SJCRH30 (cell line): ENCODE measurements at regions not wholly inside any gene's neighbourhood (a gene's known extent, or its start where the extent isn't known, plus 50 kb on each side); places are given as distances from the start of the nearest gene placed in this dataset.
A peak's percentile ranks its signal among the peaks of the same experiment; 100 is the strongest.

Source experiments
- DNase-seq, 2 experiments: peaks; one replicate each; pipeline ENCODE4 v3.0.0-alpha.2; 2015 to 2020
- H3K27ac ChIP-seq: fragments of 250-450 bp; sonication (Bioruptor Pico); 2 replicates; pipeline ENCODE4 v1.5.1; 2020; ENCODE audit warnings: mild to moderate bottlenecking, moderate library complexity
- H3K27me3 ChIP-seq: fragments of 250-450 bp; sonication (Bioruptor Pico); 2 replicates; pipeline ENCODE4 v1.5.1; 2020; ENCODE audit warnings: mild to moderate bottlenecking, moderate library complexity
- H3K36me3 ChIP-seq: fragments of 250-450 bp; sonication (Bioruptor Pico); 2 replicates; pipeline ENCODE4 v1.5.1; 2020; ENCODE audit warnings: mild to moderate bottlenecking, moderate library complexity
- H3K4me1 ChIP-seq: fragments of 250-450 bp; sonication (Bioruptor Pico); 2 replicates; pipeline ENCODE4 v1.5.1; 2020; ENCODE audit warnings: mild to moderate bottlenecking, moderate library complexity
- H3K4me3 ChIP-seq: fragments of 250-450 bp; sonication (Bioruptor Pico); 2 replicates; pipeline ENCODE4 v1.5.1; 2020; ENCODE audit warnings: mild to moderate bottlenecking, moderate library complexity
- H3K9me3 ChIP-seq: fragments of 250-450 bp; sonication (Bioruptor Pico); replicated peaks from 2 replicates; pipeline ENCODE4 v1.5.1; 2020; ENCODE audit warnings: mild to moderate bottlenecking, moderate library complexity

DNA sequence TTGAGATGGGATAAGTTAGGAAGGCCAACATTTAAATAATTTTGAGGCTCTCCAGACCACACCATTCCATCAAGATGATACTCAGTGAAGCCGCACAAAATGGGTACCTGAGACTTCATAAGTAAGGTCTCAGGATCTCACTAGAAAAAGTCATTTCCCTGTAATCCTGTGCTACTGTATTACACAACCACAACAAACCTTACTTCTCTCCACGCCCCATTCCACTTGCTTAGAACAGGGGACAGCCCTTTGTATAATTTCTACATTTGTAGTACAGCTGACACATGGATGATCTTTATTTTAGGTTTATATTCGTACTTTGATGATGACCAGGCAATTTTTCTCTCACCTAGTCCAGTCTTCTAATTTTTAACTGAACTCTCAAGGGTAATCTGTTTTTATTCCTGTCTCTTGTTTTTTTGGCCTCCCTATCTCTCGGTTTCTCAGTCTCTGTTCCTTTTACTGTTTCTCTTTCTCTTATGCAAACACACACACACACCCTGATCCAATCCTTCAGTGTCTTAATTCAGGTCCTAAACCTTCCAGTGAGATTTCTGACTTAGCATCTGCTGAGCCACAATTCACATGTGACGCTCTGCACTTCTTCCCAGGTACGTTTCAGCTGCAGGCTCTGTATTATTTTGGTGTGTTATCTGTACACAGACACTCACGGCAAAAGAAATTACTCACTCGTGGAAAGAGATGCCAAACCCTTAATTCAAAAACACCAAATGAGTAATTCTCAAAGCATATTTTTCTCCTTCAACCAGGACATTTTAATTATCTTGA lies 223.2 kb upstream of the THBS1 start:
- Histone ChIP-seq H3K36me3 (no peaks in the 10 kb centered on the region), H3K4me3 (no peak overlapping the region), H3K27me3 (no peaks in the 10 kb centered on the region), H3K27ac (no peak overlapping the region), H3K9me3 (no peaks in the 10 kb centered on the region), H3K4me1 (peaks cover 13% of the 10 kb centered on the region)
- no peak for DNase-seq

DNA sequence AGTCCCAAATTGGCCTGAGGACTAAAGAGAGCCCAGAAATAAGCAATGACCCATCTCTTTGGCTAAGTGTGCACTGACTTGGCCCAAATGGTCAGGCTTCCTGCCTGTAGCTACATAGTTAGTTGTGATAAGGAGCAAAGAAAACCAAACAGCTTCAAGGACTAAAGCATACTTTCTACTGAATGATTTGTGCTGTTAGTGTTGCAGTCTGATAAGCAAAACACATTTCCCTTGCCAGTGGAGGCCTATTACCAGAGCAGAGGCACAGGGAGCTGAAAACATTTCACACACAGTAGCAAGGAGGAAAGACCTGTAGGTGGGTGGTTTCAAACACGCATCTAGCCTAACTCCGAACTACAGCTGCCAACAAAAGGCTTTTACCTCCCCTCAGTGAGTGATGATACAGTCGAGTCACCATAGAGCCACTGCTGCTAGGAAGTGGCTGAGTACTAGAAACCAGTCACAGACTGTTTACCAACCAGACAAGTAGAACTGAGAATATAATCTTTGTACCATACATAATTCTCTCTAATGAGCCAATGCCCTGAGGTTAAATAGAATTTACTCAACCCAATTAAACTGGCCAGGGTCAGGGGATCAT lies 222.3 kb upstream of the THBS1 start:
- no peak overlapping the region for H3K27ac ChIP-seq
- H3K27me3 ChIP-seq: no peaks in the 10 kb centered on the region
- no peak for DNase-seq
- H3K4me1 ChIP-seq: peaks cover 18% of the 10 kb centered on the region
- H3K9me3 ChIP-seq: no peaks in the 10 kb centered on the region
- no peaks in the 10 kb centered on the region for H3K36me3 ChIP-seq
- H3K4me3 ChIP-seq: no peak overlapping the region

DNA sequence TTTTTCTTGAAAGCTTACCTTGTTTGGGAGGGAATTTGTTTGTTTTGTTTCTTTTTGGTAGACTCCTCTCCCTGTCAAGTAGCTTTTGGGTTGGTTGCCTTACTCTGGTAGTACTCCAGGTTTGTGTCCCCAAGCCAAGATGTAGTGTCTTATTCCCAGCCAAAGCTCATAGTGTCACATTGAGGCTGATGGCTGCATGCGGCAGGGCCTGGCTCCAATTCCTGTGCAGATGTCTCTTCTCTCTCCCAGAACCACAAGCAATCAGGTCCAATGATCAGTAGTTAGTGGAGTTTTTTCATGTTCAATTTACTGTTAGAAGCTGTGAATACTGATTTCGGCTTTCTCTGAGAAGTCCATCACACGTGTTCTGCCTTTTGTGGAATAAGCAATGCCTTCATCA lies 221.1 kb upstream of the THBS1 start:
- H3K27me3 ChIP-seq: no peaks in the 10 kb centered on the region
- no peak for DNase-seq
- H3K4me3 ChIP-seq: no peak overlapping the region
- no peaks in the 10 kb centered on the region for H3K9me3 ChIP-seq
- no peak overlapping the region for H3K27ac ChIP-seq
- peaks cover 24% of the 10 kb centered on the region for H3K4me1 ChIP-seq
- no peaks in the 10 kb centered on the region for H3K36me3 ChIP-seq

DNA sequence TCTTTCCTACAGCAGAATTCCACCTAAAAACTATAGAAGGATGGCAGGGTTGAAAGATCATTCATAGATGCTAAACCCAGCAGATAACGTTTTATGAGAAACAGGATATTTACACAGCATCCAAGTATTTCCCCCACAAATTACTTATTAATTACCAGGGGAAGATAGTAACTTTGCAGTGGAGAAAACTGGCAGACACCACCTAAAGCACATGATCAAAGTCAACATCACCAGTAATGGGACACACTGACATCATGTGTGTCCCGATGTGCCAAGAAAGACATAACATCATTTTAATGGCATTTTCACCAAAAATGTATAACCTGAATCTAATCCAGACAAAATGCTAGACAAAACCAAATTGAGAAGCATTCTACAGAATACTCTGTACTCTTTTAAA lies 220.4 kb upstream of the THBS1 start:
- DNase-seq: no peak
- no peak overlapping the region for H3K4me3 ChIP-seq
- no peaks in the 10 kb centered on the region; the same call in 1 of the 2 replicates for H3K9me3 ChIP-seq
- H3K36me3 ChIP-seq: no peaks in the 10 kb centered on the region
- peaks cover 24% of the 10 kb centered on the region for H3K4me1 ChIP-seq
- H3K27me3 ChIP-seq: no peaks in the 10 kb centered on the region
- H3K27ac ChIP-seq: no peak overlapping the region

DNA sequence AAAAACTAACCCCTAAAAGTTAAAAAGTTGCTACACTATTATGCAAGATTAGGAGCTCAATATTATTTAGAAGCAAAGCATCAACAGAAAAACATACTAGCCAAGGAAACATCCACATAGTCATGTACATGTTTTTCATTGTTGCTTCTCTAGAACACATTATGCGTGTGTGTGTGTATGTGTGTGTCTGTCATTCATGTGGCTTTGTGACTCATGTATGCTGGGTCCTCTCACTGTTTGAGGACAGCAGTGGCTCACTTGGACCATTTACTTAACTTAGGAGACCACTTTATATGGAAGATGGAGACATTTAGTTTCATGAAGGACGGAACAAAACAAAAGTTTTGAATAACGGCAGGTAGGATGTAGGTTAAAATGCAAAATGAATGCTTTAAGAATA lies 219.4 kb upstream of the THBS1 start:
- DNase-seq: peak in 1 of 2 experiments; percentile 14
- Histone ChIP-seq H3K27ac (no peak overlapping the region), H3K4me3 (no peak overlapping the region), H3K9me3 (no peaks in the 10 kb centered on the region; the same call in 1 of the 2 replicates), H3K27me3 (no peaks in the 10 kb centered on the region), H3K4me1 (peaks cover 24% of the 10 kb centered on the region), H3K36me3 (no peaks in the 10 kb centered on the region)

DNA sequence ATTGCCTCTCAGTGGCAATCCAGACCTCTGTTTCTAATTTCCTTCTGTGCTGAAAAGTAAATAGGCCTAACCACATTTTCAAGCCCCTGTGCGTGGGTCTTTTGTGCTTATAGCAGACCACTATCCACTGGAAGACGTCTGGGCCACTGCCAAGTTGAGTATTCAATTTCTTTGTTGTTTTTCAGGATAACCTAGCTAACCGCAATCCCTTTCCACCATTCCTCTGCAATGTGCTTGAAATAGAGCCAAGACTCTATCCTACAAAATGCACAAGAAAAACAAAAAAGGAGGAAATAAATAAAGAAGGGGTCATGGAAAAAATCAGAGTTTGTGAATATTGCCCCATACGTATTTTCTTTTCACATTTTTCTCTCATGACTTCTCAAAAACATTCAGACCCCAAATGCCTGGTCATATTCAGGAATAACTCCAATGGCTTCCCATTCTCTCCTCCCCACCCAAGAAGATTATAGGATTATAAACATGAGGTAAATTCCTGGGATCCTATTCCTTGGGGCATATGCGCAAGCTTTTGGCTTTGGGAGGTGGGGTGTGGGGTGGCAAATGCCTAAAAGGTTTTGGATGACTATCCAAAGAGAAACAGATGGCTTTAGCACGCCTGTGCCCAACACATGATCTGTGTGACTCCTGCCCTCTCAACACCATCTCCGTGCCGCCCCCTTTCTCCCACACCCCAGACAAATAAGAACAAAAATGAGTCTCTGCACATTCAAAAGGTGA lies 217.9 kb upstream of the THBS1 start:
- peaks cover 24% of the 10 kb centered on the region for H3K4me1 ChIP-seq
- DNase-seq: peak; percentile 95 to 98
- H3K4me3 ChIP-seq: no peak overlapping the region
- H3K9me3 ChIP-seq: no peaks in the 10 kb centered on the region; the same call in 1 of the 2 replicates
- H3K27ac ChIP-seq: peak overlapping the region; percentile 33
- no peaks in the 10 kb centered on the region for H3K36me3 ChIP-seq
- no peaks in the 10 kb centered on the region for H3K27me3 ChIP-seq

DNA sequence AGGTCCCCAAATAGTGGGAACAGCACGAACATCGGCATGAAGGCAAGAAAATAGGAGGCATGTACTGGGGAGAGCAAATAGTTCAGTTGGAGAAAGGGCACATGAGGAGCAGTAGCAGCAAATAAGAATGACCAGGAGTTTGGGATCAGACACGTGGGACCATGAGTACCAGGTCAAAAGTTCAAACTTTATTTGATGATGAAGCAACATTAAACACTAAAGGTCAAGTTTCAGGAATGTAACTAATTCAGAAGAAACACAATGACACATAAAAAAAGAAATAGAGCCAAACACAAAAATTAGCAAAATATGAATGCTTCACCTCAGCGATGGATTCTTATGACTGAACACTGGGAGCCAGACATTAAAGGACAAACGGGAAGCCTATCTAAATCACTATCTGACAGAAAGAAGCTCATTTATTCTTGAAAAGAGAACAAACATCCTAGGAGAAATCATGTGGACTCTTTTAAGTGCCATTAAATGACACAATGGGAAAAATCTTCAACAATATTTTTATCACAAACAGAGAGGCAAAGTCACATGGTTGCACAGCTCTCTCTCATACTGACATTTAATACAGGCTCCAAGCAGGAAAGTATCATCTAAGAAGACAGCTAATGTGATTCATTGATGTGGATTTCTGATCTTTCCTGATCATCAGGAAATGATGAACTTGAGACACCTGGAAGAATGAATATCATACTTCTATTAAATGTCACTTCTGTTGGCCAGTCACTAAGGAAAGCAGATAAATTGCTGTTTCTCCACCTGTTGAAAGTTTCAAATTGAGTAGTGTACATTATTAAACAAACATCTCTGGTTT lies 216.9 kb upstream of the THBS1 start:
- no peak for DNase-seq
- Histone ChIP-seq H3K27me3 (no peaks in the 10 kb centered on the region), H3K4me1 (peaks cover 24% of the 10 kb centered on the region), H3K27ac (peak overlapping the region; percentile 33), H3K36me3 (no peaks in the 10 kb centered on the region), H3K4me3 (no peak overlapping the region), H3K9me3 (no peaks in the 10 kb centered on the region; the same call in 1 of the 2 replicates)

DNA sequence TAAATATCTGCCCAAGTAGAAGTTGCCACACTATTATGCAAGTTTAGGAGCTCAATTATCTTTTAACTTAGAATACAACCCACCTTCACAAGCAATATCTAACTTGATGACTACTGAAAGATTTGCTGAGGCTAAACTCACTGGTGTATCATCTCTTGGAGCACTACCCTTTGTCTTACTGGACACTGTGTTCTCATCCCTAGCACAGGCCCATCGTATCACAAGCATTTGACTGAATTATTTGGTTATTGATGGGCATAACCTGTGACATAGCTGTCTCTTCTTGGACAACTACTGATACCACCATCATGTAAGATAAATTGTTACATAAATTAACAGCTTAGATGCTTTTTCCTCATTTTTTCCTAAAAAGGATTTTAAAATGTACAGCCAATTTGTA lies 216.2 kb upstream of the THBS1 start:
- Histone ChIP-seq H3K4me3 (no peak overlapping the region), H3K36me3 (no peaks in the 10 kb centered on the region), H3K4me1 (peaks cover 24% of the 10 kb centered on the region), H3K9me3 (no peaks in the 10 kb centered on the region; the same call in 1 of the 2 replicates), H3K27ac (no peak overlapping the region), H3K27me3 (no peaks in the 10 kb centered on the region)
- DNase-seq: no peak

DNA sequence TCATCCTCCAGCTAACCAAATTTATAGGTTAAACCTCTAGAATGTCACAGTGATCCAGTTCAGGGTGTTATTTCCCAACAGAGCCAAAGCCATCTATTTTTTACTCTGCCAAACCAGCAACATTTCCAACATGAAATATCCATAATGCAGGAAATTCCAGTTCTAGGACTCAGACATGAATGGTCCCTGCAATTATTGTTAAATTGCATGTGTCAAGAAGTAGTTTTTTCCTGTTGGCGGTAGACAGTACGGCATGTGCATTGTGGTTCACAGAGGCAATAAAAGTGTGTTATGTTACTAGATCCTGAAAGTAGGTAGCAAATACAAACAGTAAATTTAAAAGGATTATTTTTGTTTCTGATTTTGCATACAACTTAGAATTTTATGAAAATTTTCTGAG lies 215.7 kb upstream of the THBS1 start:
- Histone ChIP-seq H3K9me3 (no peaks in the 10 kb centered on the region; the same call in 1 of the 2 replicates), H3K4me3 (no peak overlapping the region), H3K36me3 (no peaks in the 10 kb centered on the region), H3K4me1 (peaks cover 24% of the 10 kb centered on the region), H3K27ac (no peak overlapping the region), H3K27me3 (no peaks in the 10 kb centered on the region)
- DNase-seq: no peak

DNA sequence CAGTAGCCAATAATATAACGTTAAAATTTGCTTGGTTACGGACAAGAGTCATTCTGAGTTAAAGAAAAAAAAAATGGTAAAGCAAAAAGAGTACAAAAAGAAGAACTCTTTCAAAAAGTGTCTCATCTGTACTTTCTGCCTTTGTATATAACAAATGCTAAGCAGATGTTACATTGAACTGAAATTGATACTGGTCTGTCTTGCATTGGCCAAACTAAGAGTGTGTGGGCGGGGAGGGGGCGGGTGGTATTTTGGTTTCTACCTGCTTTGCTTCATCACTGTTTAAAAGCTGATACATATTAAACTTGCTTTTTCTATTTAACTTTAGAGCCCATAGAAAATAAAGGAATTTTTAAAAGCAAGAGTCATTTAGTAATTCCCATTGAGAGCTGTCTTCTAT lies 215.0 kb upstream of the THBS1 start:
- no peaks in the 10 kb centered on the region for H3K36me3 ChIP-seq
- peaks cover 24% of the 10 kb centered on the region for H3K4me1 ChIP-seq
- no peaks in the 10 kb centered on the region for H3K27me3 ChIP-seq
- DNase-seq: no peak
- H3K4me3 ChIP-seq: no peak overlapping the region
- H3K27ac ChIP-seq: no peak overlapping the region
- H3K9me3 ChIP-seq: no peaks in the 10 kb centered on the region; the same call in 1 of the 2 replicates

DNA sequence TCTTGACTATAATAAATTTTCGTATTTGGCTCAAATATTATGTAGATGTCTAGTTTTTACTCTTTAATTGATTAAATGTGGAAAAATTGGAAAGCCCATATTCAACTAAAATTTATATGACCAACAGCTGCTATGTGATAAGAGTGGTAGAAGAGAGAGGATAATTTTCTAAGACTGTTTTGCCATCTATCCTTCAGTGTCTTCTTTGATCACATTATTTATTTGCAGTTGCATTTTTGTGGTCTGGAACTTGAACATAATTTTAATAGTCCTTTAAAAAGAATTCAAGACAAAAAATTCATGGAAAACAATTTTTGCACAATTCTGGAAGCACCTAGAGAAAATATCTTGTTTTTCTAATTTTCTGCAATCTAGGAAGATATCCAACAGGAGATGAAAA lies 213.3 kb upstream of the THBS1 start:
- Histone ChIP-seq H3K36me3 (no peaks in the 10 kb centered on the region), H3K9me3 (peaks cover 6% of the 10 kb centered on the region), H3K27me3 (no peaks in the 10 kb centered on the region), H3K4me3 (no peak overlapping the region), H3K4me1 (peaks cover 12% of the 10 kb centered on the region), H3K27ac (no peak overlapping the region)
- no peak for DNase-seq

DNA sequence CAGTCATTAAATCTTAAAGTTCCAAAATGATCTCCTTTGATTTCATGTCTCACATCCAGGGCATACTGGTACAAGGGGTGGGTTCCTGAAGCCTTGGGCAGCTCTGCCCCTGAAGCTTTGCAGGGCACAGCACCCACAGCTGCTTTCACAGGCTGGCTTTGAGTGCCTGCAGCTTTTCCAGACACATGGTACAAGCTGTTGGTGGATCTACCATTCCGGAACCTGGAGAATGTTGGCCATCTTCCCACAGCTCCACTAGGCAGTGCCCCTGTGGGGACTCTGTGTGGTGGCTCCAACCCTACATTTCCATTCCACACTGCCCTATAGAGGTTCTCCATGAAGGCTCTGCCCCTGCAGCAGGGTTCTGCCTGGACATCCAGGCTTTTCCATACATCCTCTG lies 211.1 kb upstream of the THBS1 start:
- Histone ChIP-seq H3K36me3 (no peaks in the 10 kb centered on the region), H3K9me3 (peaks cover 7% of the 10 kb centered on the region), H3K4me1 (no peaks in the 10 kb centered on the region), H3K4me3 (no peak overlapping the region), H3K27ac (no peak overlapping the region), H3K27me3 (no peaks in the 10 kb centered on the region)
- DNase-seq: no peak

DNA sequence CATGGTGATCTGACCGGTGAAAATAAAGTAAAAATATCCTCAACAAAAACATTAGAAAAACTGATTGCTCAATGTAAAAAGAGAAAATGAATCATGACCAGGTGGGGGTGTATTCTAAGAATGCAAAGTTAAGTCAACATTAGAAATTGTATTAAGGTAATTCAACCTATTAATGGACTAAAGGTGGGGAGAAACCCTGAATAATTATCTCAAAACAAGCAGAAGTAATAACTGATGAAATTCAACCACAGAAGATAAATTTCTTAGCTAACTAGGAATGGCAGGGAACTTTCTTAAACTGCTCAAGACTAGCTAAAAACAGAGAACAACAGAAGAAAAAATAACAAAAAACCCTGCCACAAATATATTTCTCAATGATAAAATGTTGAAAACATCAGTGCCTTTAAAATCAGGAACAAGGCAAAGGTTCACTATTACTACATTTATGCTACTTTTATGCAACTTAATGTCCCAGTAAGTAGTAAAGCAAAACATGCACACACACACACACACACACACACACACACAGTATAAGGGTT lies 204.4 kb upstream of the THBS1 start:
- no peaks in the 10 kb centered on the region for H3K27me3 ChIP-seq
- H3K4me1 ChIP-seq: no peaks in the 10 kb centered on the region
- DNase-seq: no peak
- H3K27ac ChIP-seq: no peak overlapping the region
- peaks cover 7% of the 10 kb centered on the region; the same call in 1 of the 2 replicates for H3K9me3 ChIP-seq
- no peak overlapping the region for H3K4me3 ChIP-seq
- no peaks in the 10 kb centered on the region for H3K36me3 ChIP-seq

DNA sequence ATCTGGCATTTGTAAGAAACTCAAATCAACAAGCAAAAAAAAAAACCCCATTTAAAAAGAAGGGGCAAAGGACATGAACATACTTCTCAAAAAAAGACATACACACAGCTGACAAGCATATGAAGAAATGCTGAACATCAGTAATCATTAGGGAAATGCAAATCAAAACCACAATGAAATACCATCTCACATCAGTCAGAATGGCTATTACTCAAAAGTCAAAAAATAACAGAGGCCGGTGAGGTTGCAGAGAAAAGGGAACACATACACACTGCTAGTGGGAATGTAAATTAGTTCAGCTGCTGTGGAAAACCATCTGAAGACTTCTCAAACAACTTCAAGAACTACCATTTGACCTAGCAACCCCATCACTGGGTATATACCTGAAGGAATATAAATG lies 199.4 kb upstream of the THBS1 start:
- H3K9me3 ChIP-seq: 0 out of 2 replicates have a peak, but pooled peaks cover 4% of the 10 kb centered on the region
- no peaks in the 10 kb centered on the region for H3K4me1 ChIP-seq
- no peak for DNase-seq
- H3K4me3 ChIP-seq: no peak overlapping the region
- H3K27me3 ChIP-seq: no peaks in the 10 kb centered on the region
- H3K36me3 ChIP-seq: no peaks in the 10 kb centered on the region
- H3K27ac ChIP-seq: no peak overlapping the region
